Inflammatory macrophage (primary cell): ENCODE measurements at regions not wholly inside any gene's neighbourhood (a gene's known extent, or its start where the extent isn't known, plus 50 kb on each side); places are given as distances from the start of the nearest gene placed in this dataset.
"Not testable (repeated sequence)": the region's sequence is repeated elsewhere in the genome, so short reads cannot be mapped to it uniquely, and the experiment has no call there.

Experiments
- DNase-seq, 2 donors: peaks; one replicate each; pipeline ENCODE4 v3.0.0-alpha.2; 2020 to 2022

DNA sequence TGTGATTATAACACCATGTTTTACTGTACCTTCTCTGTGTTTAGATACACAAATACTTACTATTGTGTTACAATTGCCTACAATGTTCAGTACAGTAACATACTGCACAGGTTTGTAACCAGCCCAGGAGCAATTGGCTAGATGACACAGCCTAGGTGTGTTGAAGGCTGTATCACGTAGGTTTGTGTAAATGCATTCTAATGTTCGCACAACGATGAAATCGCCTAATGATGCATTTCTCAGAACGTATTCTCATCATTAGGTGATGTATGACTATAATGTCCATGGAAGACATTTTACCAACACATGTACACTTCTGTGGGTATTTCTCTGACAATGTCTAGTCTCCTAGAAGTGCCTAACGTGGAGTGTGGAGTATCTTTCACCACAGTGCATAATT, 165.9 kb upstream of the KLF7 start:
- DNase-seq, result no peak

DNA sequence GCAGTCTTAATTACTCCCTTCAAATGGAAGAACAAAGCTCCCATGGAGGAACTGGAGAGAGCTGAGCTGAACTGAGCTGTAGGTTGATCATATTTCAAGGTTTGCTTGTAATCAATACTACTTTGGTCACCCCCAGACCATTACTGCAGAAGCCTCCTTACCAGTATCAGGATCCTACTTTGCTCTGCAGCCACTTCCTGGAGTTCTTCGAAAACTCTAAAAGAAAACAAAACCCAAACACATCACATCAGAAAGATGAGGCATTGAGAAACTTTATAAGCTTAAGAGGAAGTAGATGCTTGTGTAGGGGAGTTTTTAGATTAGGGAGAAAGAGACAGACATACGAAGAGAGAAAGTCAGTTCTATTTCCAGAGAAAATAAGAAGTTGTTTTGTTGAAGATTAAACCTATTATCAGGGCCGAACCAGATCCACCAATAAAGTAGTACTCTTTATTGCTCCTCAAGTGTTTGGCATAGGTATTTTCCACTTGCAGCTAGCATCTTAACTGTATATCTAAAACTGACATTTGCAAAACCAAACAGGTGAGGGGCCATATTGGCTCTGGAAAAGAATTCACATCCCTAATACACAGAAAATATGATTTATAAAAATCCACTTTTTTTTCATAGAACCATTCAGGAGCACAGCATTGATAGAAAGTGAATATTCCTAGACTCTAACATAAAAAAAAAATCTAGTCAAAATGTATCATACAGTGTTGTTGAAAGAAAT, 166.9 kb upstream of the KLF7 start:
- peak; percentile 64 to 78 for DNase-seq

DNA sequence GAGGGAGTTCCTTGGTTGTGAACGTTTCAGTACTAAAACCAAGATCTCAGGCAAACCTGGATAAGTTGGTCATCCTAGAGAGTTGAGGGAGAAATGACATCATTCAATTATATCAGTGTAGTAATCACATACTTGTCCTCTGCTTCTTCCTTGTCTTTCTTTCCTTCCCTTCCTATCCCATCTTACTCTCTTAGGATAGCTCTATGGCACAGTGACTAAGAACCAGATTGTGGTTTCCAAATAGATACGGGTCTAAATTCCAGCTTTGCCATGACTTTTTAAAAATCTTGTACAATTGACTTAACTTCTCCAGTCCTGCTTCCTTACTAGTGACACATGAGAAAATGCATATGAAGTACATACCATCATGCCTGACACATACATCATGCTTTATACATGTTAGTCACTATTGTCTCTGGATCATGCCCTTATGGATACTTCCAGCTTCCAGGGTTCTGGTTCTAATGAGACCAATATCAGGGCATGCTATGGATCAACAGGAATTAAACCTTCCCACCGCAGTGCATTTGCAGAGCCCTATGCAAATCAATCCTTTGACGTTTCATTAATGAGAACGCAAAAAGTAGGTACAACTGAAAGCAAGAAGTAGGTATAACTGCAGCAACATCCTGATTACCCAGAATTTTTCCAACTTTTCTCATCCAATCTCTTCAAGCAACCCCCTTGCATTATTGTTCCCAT, 168.0 kb upstream of the KLF7 start:
- DNase-seq, result no peak

DNA sequence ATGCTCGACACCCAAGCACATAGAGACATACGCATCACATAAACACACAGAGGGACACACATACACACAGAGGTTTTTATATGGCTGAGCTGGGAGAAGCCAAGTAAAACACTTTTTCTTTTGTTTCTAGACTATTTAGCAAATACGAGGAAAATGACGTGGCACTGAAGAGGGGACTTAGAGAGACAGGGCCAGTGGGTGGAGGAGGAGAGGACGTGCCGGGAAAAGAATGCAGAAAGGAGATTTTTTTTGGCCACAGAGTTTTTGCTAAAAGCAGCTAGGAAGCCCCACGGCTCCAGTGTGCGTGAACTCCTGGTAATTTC, 168.5 kb upstream of the KLF7 start:
- no peak for DNase-seq

DNA sequence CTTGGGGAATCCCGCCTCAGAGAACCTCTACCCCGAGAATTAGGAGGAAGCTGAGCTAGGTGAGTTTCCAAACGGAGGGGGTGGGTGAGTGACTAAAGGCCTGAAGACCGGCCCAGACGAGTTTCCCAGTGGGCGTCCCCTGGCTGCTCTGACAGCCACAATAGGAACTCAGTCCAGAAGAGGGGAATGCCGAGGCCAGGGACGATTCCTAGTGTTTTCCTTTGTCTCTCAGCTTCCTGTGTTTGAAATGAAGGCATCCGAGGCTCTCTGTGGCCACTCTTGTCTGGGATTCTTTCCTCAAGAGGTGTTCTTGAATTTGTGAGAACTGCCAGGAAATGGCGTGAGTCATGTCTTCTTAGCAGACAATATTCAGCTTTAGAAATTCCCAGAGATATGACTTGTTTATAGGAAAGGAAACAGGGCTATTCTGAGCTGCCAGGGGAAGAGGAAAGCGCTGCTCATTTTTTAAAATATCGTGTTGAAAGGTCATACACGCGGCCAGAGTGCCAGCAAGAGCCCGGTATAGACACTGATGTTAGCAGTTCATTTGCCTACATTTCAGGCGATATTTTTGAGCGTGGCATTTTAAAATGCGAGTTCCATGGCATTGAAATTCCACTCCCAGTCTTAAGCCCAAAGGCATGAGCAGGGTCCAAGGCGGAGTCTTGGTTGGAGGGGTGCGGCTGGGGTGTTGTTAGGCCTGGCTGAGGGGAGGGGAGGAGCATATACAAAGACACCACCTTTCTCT, 169.1 kb upstream of the KLF7 start:
- DNase-seq, result peak; percentile 37 to 87

DNA sequence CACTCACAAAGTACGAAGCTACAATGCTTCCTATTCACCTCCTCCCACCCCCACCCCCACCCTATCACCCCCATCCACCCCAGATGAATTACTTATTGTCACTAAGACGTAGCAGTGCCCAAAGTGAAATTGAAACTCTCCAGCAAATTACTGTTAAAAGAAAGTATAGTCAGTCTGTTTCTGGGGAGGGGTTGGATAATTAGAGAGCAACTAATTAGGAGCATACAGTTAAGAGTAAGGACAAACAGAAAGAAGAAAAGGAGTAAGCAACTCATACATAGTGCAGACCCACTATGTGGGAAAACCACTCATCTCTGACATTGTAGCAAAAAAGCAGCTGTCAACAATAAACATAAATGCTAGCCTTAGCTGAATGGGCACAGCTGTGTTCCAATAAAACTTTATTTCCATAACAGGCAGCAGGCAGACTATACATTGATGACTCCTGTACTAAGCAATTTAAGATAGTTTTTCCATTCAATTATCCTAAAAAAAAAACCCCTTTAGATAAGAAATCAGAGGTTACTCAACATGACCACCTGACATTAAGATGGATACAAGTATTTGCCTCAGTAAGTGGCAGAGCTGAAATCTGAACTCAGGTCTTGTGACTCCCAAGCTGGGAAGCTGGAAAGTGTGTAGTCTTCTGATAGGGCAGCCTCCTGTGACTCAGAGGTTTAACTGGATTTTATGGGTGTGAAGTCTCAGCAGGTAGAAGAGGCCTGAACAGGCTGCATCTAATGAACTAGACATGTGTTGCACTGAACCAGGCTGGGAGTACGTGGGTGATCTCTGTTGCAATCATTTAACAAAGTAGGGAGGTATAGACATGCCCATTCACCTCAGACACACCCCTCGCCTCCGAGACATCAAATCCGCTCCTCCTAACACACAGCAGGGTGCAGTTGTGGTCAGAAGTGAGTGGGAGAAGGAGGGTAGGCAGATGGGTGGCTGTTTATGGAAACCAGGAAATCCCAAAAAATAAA, 171.8 kb upstream of the KLF7 start:
- DNase-seq, result peak; percentile 74 to 91

DNA sequence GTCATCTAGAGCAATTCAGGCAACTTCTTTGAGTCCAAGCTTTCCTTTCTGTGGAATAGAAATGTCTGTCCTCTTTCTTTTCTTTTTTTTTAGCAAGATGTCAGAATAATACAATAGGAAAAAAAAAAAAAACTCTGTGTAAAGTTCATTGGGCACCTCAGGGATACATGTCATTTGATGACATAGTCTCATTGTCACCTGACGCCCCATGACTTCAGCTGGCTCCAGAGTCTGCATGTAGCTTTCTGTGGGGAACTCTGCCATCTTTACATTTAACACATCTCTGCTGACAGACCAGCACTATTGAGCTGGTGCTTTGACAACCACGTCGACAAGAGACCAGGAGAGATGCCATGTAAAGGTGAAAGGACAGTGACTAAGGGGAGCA, 172.5 kb upstream of the KLF7 start:
- peak; percentile 65 to 89 for DNase-seq

DNA sequence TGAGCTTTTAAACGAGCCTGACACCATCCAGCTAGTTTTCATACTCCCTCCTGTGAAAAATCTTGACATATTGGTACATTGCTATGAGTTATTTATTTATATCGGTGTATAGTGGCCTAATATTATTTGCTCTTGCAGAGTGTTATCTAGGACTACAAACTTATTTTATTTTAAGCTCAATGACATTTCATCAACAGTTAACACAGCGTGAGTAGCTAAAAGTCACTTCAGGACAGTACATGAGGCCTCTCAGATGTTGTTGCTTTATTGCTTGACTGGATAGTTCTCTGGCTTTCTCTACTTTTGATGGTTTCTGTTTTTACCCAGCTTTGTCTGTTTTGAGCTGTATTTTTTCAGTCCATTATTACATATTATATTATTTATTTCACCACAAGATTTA, 172.9 kb upstream of the KLF7 start:
- no peak for DNase-seq

DNA sequence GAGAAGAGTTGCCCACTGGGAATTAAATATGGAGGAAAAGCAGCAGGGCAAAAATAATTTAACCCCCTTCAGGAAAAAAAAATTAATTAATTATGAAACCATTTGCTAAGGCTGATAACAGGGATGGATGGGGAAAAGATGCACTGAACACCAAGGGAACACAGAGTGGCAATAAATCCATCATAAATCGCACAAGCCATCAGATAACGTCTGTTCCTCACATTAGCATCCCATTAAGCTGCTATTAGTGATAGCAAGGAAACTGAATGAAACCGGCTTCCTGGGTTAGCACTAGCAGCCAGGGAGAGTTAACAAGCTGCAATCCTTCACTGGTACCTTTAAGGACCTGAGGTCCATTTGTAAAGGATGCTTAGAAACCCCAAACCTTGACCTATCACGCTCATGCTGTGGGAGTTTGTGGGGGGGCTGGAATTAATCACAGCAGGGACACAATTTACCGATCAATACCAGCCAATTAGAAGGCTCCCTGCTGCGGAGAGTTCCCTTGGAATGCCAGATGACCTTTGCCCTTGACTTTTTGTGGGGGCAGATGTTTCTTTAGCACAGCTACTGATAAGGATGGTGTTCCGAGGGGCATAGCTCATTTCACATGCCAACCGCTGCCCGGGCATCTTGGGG, 175.5 kb upstream of the KLF7 start:
- no peak for DNase-seq

DNA sequence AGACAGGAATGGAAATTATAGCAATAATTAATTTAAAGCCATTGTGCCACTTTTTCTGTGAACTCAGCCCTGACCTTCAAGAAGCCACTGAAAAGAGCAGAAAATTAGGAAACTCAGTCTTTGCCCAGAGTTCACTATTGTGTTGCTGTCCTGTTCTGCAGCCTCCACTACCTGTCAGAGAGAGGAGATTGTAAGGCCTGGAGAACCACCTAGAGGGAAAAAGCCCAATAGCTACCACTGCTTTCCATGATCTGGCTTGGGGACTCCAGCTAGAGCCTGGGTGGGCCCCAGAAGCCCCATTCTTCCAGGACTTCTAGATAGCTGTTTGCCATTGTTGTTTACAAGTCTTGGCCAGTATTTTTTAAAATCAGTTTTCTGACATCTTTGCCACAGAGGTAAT, 176.1 kb upstream of the KLF7 start:
- no peak for DNase-seq

DNA sequence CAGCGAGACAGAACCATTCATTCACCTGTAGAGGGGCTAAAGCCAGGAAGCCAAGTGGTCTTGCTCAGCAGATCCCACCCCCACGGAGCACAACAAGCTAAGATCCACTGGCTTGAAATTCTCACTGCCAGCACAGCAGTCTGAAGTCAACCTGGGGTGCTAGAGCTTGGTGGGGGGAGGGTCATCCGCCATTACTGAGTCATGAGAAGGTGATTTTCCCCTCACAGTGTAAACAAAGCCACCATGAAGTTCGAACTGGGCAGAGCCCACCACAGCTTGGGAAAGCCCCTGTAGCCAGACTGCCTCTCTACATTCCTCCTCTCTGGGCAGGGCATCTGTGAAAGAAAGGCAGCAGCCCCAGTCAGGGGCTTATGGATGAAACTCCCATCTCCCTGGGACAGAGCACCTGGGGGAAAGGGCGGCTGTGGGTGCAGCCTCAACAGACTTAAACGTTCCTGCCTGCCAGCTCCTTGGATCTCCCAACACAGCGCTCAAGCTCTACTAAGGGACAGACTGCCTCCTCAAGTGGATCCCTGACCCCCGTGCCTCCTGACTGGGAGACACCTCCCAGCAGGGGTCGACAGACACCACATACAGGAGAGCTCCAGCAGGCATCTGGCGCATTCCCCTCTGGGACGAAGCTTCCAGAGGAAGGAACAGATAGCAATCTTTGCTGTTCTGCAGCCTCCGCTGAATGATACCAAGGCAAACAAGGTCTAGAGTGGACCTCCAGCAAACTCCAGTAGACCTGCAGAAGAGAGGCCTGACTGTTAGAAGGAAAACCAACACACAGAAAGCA, 179.0 kb upstream of the KLF7 start:
- DNase-seq, result not testable (repeated sequence)

DNA sequence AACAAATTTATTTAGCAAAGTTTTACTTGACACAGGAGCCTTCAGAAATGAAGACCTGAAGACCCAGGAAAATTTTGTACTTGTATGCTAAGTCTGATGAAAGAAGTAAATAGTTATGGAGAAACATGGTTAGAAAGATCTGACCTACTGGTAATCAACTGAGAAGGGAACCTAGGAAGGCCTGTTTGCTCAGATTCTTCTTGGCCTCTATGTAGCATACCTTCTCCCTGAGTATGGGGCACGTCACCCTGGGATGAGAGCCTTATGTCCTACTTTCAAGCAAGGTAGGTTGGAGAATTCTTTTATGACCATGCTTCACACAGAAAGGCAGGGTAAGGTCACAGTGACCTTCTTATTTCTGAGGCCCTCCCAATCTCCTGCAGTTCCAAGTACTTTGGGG, 178.6 kb upstream of the CREB1 start:
- DNase-seq, result no peak

DNA sequence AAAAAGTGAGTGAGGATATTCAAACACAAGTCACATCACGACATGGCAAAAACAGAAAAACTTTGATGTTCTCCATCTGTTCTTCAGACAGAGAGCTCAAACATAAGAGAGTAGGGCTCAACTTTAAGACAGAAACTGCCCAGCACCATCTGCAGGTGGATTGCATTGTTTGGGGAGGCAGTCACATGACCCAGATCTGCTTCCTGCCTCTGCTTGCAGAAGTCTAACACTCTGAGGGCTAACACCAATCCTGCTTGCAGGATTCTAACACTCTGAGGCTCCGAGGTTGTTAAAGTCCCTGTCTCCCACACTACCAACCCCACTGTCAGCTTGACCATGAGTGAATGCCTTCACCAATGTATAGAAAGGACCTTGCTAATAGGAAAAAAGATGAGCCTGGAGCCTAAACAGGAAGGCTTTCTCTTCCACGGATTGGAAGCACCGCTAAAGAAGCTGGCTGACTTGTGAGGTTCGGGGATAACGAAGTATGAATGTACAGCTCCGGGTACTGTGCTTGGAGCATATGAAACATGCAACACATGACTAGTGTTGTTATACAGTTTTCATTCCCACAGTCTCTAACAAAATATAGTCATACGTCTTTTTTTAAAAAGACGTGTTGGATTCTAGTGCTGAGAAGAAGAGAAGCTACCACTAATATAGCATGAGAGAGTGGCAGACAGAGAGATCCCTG, 176.6 kb upstream of the CREB1 start:
- peak in 1 of 2 donors; percentile 21 for DNase-seq

DNA sequence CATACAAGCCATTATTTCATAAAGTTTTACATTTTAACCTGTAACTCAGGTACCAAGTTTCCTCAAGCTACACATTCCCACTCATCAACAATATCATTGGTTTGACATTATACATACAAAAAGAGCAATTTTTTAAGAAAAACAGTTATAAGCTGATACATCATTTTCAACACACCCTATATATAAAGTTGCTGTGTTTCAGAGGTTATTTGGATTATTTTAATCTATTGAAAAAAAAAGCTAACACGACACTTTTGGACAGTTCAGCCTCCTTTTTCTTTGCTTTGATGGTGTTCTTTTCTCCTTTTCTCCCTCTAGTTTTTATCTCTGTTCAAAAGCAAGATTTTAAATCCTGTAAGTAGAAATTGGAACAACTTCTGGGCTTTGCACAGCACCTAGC, 175.9 kb upstream of the CREB1 start:
- no peak for DNase-seq

DNA sequence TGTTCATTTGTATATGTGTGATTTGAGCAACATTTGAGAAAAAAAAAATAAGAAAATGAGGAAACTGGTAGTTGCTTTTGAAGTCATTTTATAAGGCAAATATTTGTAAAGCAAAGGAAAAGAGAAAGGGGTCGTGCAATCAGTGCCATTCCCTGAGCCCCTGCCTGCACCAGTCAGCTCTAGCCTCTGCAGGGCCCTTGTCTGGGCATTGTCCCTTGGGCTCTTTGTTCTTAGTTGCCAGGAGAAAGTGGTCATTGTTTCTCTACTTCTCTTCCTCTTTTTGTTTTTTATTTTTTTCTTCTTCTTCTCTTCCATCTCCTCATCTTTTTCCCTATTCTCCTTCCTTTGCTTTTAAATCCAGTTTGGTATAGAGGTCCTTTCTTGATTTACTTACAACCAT, 175.3 kb upstream of the CREB1 start:
- no peak for DNase-seq

DNA sequence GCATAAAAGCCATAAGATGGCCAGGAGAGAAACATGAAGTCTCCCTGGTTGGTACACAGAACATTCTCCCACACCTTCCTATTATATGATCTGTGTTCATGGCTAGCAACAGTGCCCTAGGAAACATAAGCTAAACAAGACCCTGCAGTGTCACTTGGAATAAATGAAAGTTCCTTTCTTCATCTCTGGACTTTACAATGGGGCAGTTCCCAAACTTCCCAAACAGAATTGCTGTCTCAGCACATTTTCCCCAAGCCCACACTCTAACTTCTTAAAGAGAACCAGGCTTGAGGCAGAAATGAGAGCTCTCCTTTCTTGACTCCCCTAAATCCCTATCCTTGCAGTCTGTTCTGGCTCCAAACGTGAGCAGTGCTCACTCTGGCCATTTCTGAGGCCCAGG, 173.2 kb upstream of the CREB1 start:
- DNase-seq, result no peak

DNA sequence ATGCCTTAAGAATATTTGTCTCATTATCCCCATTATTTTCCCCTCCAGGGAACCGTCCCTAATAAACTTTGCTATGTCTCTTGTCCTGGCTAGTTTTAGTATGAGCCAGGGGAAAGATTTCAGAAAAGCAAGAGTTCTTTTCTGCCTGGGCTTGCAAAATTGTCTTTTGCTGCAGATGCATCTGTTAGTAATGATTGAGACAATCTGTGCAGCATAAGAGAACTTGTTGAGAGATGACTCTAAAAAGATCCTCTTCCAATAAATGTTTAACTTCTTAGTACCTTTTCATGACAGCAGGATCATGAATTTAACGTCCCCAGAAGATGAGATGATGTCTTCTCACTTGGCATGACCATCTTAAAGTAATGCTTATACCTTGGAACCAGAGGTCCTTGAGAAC, 172.5 kb upstream of the CREB1 start:
- no peak for DNase-seq

DNA sequence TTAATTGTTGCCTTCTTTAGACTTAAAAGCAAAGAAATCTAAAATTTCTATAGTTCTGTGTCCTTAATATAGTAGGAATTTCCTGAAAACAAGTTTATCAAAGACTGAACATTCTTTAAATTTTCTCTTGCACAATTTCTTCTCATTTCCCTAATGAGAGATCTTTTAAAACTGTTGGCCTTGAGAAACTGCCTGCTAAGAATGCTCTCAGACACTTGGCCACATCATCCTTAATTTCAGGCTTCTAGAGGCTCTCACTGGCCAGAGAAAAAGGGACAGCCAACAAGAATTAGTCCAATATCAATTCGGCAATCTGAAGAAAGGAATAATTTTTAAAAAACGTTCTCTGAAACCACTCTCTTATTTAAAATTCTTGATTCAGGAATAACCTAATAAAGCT, 167.0 kb upstream of the CREB1 start:
- no peak for DNase-seq

DNA sequence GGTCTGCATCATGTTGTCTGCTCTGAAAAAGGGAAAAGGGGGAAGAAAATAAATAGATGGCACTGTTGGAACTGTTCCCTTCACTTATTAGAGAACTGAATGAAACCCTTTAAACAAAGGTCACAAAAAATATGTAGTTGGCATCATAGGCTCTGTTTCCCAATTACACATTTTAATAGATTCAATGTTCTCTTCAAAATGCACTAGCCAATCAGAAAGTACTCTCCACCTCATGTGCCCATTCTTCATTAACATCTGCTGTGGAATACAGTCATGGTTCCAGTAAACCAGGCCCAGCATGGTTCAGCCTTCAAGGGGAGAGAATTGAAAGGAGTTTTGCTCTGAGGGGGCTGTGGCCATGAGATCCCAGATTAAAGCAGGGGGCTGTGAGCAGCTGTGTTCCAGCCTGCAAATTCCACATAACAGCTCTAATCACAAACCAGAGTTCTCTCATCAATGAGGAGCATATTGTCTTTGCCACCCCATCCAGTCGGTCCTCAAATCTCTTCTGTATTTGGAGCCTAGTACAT, 165.9 kb upstream of the CREB1 start:
- DNase-seq, result no peak

DNA sequence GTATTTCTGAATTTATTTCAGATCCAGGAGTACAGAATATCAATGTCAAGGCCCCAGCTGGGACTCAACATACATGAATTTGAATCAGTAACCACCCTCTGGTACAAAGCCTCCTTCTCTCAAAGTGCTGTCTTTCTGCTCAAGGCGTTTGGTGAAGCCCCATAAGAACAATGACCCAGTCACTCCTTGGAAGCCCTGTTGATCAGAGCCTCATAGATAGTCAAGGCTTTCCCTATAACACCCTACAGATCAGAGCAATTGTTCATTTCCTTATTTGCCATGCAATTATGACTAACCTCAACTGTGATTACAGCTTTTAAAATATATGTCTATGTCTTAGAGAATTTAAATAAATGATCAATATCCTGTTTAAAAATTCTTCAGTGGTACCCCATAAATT, 159.1 kb upstream of the CREB1 start:
- no peak for DNase-seq
